ENCODE measurements at regions not wholly inside any gene's neighbourhood (a gene's known extent, or its start where the extent isn't known, plus 50 kb on each side); places are given as distances from the start of the nearest gene placed in this dataset.
A peak's percentile ranks its signal among the peaks of the same experiment; 100 is the strongest.
"Not testable (repeated sequence)": the region's sequence is repeated elsewhere in the genome, so short reads cannot be mapped to it uniquely, and the experiment has no call there.

DNA sequence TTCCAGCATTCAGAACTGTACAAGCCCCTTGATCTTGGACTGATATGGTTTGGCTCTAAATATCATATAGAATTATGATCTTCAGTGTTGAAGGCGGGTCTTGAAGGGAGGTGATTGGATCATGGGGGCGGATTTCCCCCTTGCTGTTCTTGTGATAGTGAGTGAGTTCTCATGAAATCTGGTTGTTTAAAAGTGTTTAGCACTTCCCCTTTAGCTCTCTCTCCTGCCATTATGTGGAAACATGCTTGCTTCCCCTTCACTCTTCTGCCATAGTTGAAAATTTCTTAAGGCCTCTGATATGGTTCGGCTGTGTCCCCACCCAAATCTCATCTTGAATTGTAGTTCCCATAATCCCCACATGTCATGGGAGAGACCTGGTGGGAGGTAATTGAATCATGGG, 305.3 kb upstream of the CYRIA start:
- H4K20me1 ChIP-seq (replicated peaks; ENCODE audit: insufficient read depth): not testable (repeated sequence)

DNA sequence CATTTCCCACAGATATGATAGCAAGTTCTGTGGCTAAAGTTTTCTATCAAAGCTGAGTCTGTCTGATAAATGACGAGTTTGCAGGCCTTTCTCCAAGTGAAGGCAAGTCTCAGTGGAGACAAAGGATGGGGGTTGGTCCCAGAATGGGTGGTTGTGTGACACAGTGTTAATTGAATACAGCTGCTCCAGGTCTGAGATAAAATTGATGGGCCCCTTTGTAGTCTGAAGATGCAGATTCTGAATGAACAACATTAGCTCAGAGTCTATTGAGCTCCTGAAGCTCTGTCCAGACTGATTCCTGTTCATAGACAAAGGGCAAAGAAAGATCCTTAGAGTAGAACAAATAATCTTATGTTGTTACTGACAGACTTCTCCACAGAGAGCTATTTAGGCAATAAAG, 296.9 kb upstream of the CYRIA start:
- no peak overlapping the region for H3K27ac ChIP-seq (ENCODE audit: low read depth)
- ATAC-seq: no peak

More for the DNA sequence above, 305.3 kb upstream of the CYRIA start:
- not testable (repeated sequence) for H3K4me3 Mint-ChIP-seq; H3K36me3 Mint-ChIP-seq (ENCODE audit: low read depth); H3K27me3 ChIP-seq (ENCODE audit: insufficient read depth); H3K4me1 ChIP-seq (ENCODE audit: insufficient read depth); H3K79me2 ChIP-seq (replicated peaks; ENCODE audit: insufficient read depth); H3K4me2 ChIP-seq; H3K9me3 Mint-ChIP-seq; ATAC-seq; H3K27ac Mint-ChIP-seq; H3K36me3 ChIP-seq (ENCODE audit: insufficient read depth); H3K4me1 Mint-ChIP-seq; DNase-seq (ENCODE audit: low spot score); H3K4me3 ChIP-seq; H3K27ac ChIP-seq (ENCODE audit: low read depth); H3K9me2 ChIP-seq (ENCODE audit: insufficient read depth); H3F3A ChIP-seq (replicated peaks; ENCODE audit: low read depth); H3K27me3 Mint-ChIP-seq (ENCODE audit: insufficient read depth, low read depth, poor library complexity)
- 0 out of 2 replicates have a peak overlapping the region, but pooled peaks have one; percentile 68 for H2AFZ ChIP-seq

More for the DNA sequence above, 296.9 kb upstream of the CYRIA start:
- no peak overlapping the region for H3K4me2 ChIP-seq
- Mint-ChIP-seq H3K4me1 (no peaks in the 10 kb centered on the region), H3K36me3 (ENCODE audit: low read depth) (no peaks in the 10 kb centered on the region), H3K9me3 (no peaks in the 10 kb centered on the region), H3K4me3 (no peak overlapping the region), H3K27ac (no peak overlapping the region), H3K27me3 (ENCODE audit: insufficient read depth, low read depth, poor library complexity) (no peaks in the 10 kb centered on the region)
- no peaks in the 10 kb centered on the region for H4K20me1 ChIP-seq (replicated peaks; ENCODE audit: insufficient read depth)
- DNase-seq (ENCODE audit: low spot score): no peak
- TF ChIP-seq, protein P1, sequence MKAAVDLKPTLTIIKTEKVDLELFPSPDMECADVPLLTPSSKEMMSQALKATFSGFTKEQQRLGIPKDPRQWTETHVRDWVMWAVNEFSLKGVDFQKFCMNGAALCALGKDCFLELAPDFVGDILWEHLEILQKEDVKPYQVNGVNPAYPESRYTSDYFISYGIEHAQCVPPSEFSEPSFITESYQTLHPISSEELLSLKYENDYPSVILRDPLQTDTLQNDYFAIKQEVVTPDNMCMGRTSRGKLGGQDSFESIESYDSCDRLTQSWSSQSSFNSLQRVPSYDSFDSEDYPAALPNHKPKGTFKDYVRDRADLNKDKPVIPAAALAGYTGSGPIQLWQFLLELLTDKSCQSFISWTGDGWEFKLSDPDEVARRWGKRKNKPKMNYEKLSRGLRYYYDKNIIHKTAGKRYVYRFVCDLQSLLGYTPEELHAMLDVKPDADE (IDR thresholded peaks at IDR 0.05): no peak
- TF ChIP-seq, protein P2, sequence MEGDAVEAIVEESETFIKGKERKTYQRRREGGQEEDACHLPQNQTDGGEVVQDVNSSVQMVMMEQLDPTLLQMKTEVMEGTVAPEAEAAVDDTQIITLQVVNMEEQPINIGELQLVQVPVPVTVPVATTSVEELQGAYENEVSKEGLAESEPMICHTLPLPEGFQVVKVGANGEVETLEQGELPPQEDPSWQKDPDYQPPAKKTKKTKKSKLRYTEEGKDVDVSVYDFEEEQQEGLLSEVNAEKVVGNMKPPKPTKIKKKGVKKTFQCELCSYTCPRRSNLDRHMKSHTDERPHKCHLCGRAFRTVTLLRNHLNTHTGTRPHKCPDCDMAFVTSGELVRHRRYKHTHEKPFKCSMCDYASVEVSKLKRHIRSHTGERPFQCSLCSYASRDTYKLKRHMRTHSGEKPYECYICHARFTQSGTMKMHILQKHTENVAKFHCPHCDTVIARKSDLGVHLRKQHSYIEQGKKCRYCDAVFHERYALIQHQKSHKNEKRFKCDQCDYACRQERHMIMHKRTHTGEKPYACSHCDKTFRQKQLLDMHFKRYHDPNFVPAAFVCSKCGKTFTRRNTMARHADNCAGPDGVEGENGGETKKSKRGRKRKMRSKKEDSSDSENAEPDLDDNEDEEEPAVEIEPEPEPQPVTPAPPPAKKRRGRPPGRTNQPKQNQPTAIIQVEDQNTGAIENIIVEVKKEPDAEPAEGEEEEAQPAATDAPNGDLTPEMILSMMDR (conservative IDR thresholded peaks at IDR 0.05; ENCODE audit: low read depth in 2 of 2): no peak
- TF ChIP-seq EZH2phosphoT487 (IDR thresholded peaks at IDR 0.05; ENCODE audit: unreplicated experiment): no peak
- TF ChIP-seq, protein P3, sequence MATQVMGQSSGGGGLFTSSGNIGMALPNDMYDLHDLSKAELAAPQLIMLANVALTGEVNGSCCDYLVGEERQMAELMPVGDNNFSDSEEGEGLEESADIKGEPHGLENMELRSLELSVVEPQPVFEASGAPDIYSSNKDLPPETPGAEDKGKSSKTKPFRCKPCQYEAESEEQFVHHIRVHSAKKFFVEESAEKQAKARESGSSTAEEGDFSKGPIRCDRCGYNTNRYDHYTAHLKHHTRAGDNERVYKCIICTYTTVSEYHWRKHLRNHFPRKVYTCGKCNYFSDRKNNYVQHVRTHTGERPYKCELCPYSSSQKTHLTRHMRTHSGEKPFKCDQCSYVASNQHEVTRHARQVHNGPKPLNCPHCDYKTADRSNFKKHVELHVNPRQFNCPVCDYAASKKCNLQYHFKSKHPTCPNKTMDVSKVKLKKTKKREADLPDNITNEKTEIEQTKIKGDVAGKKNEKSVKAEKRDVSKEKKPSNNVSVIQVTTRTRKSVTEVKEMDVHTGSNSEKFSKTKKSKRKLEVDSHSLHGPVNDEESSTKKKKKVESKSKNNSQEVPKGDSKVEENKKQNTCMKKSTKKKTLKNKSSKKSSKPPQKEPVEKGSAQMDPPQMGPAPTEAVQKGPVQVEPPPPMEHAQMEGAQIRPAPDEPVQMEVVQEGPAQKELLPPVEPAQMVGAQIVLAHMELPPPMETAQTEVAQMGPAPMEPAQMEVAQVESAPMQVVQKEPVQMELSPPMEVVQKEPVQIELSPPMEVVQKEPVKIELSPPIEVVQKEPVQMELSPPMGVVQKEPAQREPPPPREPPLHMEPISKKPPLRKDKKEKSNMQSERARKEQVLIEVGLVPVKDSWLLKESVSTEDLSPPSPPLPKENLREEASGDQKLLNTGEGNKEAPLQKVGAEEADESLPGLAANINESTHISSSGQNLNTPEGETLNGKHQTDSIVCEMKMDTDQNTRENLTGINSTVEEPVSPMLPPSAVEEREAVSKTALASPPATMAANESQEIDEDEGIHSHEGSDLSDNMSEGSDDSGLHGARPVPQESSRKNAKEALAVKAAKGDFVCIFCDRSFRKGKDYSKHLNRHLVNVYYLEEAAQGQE (IDR thresholded peaks at IDR 0.05; ENCODE audit: unreplicated experiment): no peak
- H3K9me2 ChIP-seq (ENCODE audit: insufficient read depth): no peaks in the 10 kb centered on the region
- H3K36me3 ChIP-seq (ENCODE audit: insufficient read depth): no peaks in the 10 kb centered on the region
- H3K4me1 ChIP-seq (ENCODE audit: insufficient read depth): no peaks in the 10 kb centered on the region
- no peak overlapping the region for H2AFZ ChIP-seq
- no peaks in the 10 kb centered on the region for H3F3A ChIP-seq (replicated peaks; ENCODE audit: low read depth)
- no peak overlapping the region for H3K4me3 ChIP-seq
- H3K27me3 ChIP-seq (ENCODE audit: insufficient read depth): no peaks in the 10 kb centered on the region
- H3K79me2 ChIP-seq (replicated peaks; ENCODE audit: insufficient read depth): no peaks in the 10 kb centered on the region

All from GM23338 (cell line).